CD4-positive, alpha-beta T cell treated with Interleukin-15 for 1 hour (primary cell): ENCODE measurements at regions not wholly inside any gene's neighbourhood (a gene's known extent, or its start where the extent isn't known, plus 50 kb on each side); places are given as distances from the start of the nearest gene placed in this dataset.
A peak's percentile ranks its signal among the peaks of the same experiment; 100 is the strongest.

Source experiments
- DNase-seq: peaks from one replicate; pipeline ENCODE4 v3.0.0-alpha.2; 2020

GRCh38 chr6:142683714-142684141 is 261.2 kb downstream of the HIVEP2 start:
- DNase-seq, result no peak

GRCh38 chr6:142684371-142684770 is 260.6 kb downstream of the HIVEP2 start:
- no peak for DNase-seq

- no peak for DNase-seq
Observed at GRCh38 chr6:142685852-142686506, 259.0 kb downstream of the HIVEP2 start.

- DNase-seq, result no peak
Observed at GRCh38 chr6:142686507-142686887, 258.5 kb downstream of the HIVEP2 start.

GRCh38 chr6:142692942-142693341 is 252.0 kb downstream of the HIVEP2 start:
- peak; percentile 55 for DNase-seq

- DNase-seq, result no peak
Observed at GRCh38 chr6:142693441-142693840, 251.5 kb downstream of the HIVEP2 start.

GRCh38 chr6:142694054-142694453 is 250.9 kb downstream of the HIVEP2 start:
- DNase-seq, result no peak

- no peak for DNase-seq
Observed at GRCh38 chr6:142695016-142695415, 250.0 kb downstream of the HIVEP2 start.

- no peak for DNase-seq
Observed at GRCh38 chr6:142696123-142697000, 248.6 kb downstream of the HIVEP2 start.

GRCh38 chr6:142697001-142697335 is 248.0 kb downstream of the HIVEP2 start:
- no peak for DNase-seq

GRCh38 chr6:142697922-142698321 is 247.1 kb downstream of the HIVEP2 start:
- DNase-seq, result no peak

GRCh38 chr6:142698751-142699150 is 246.2 kb downstream of the HIVEP2 start:
- DNase-seq, result no peak

GRCh38 chr6:142699391-142699790 is 245.6 kb downstream of the HIVEP2 start:
- no peak for DNase-seq

GRCh38 chr6:142700032-142700431 is 244.9 kb downstream of the HIVEP2 start:
- no peak for DNase-seq

- DNase-seq, result no peak
Observed at GRCh38 chr6:142700671-142701312, 244.2 kb downstream of the HIVEP2 start.
